Right lobe of liver (tissue), 6 donors: ENCODE measurements at regions not wholly inside any gene's neighbourhood (a gene's known extent, or its start where the extent isn't known, plus 50 kb on each side); places are given as distances from the start of the nearest gene placed in this dataset.

Source experiments
- ATAC-seq, 4 donors: fragments of 200-7000 bp; cut with Tn5 transposase; one replicate each; pipeline ENCODE4 v1.9.1; 2020; ENCODE audit warnings: mild to moderate bottlenecking in 4 of 4, moderate library complexity in 4 of 4
- DNase-seq, 3 donors: peaks; one replicate each; pipeline ENCODE4 v3.0.0-alpha.2; 2020
- H3K27ac ChIP-seq, 3 donors: fragments of 200-600 bp; one replicate each; pipeline ENCODE4 v1.8.0; 2022
- H3K27me3 ChIP-seq, 2 donors: fragments of 200-600 bp; one replicate each; pipeline ENCODE4 v1.8.0; 2022
- H3K36me3 ChIP-seq, 4 donors: fragments of 200-600 bp; sonication (generic) in 1 of 4; one replicate each; pipeline versions ENCODE4 v1.5.1 to v1.8.0; 2017 to 2022; ENCODE audit warnings: control low read depth in 1 of 4
- H3K4me1 ChIP-seq, 4 donors: fragments of 200-600 bp; sonication (generic) in 1 of 4; one replicate each; pipeline versions ENCODE4 v1.5.1 to v1.8.0; 2017 to 2022; ENCODE audit warnings: control low read depth in 1 of 4
- H3K4me3 ChIP-seq, 3 donors: fragments of 200-600 bp; one replicate each; pipeline ENCODE4 v1.8.0; 2022
- H3K9me3 ChIP-seq, 4 donors: fragments of 200-600 bp; sonication (generic) in 1 of 4; one replicate each; pipeline versions ENCODE4 v1.5.1 to v1.8.0; 2017 to 2022; ENCODE audit warnings: control low read depth in 1 of 4
- CTCF ChIP-seq, 4 donors: fragments of 200-600 bp in 3 of 4; fragments of 450-650 bp in 1 of 4; IDR thresholded peaks; one replicate each; pipeline versions ENCODE4 v1.5.1 to v1.8.0; 2016 to 2022; ENCODE audit warnings: antibody characterized with exemption in 4 of 4, mild to moderate bottlenecking in 2 of 4
- POLR2A ChIP-seq: fragments of 450-650 bp; IDR thresholded peaks from one replicate; pipeline ENCODE4 v1.6.1; 2017; ENCODE audit warnings: antibody characterized with exemption, mild to moderate bottlenecking
- WGBS: methylation state at CpG from one replicate; pipeline ENCODE4 v1.1.6; 2018; ENCODE audit warnings: low coverage, low lambda C conversion rate; ENCODE audit not compliant: insufficient coverage; ENCODE audit errors: missing lambda C conversion rate; 5-methylcytosine and 5-hydroxymethylcytosine counted together
- intact Hi-C, 2 donors: fragments of 100-400 bp; cut with DNase I; formaldehyde crosslinking; loops; one replicate each; pipeline versions ENCODE4 v1.11.2 to v1.14.1; 2022
- donor health status: DM: no; HTN: yes; CAD: no.
- donor health status: DM: no; HTN: no; CAD: no.
- donor health status: DM: no; HTN: no; CAD: no.
- donor health status: DM: no; HTN: yes; CAD: no.
- donor health status: DM: no; HTN: yes; CAD: no.

GRCh38 chr20:7770046-7770445 is 170.2 kb downstream of the HAO1 start:
- ATAC-seq = no peak
- Histone ChIP-seq H3K27ac (no peak overlapping the region), H3K9me3 (no peaks in the 10 kb centered on the region), H3K4me3 (no peak overlapping the region), H3K27me3 (no peaks in the 10 kb centered on the region), H3K36me3 (no peaks in the 10 kb centered on the region), H3K4me1 (no peaks in the 10 kb centered on the region)
- intact Hi-C loops = no loop called here
- TF ChIP-seq CTCF (IDR thresholded peaks at IDR 0.05) (no peak), POLR2A (no peak)
- no peak for DNase-seq
- WGBS = 65% methylated on average over 2 of the region's 2 CpGs

GRCh38 chr20:7770578-7770977 is 169.7 kb downstream of the HAO1 start:
- no peak for ATAC-seq
- DNase-seq = no peak
- Histone ChIP-seq H3K27me3 (no peaks in the 10 kb centered on the region), H3K9me3 (no peaks in the 10 kb centered on the region), H3K4me1 (no peaks in the 10 kb centered on the region), H3K27ac (no peak overlapping the region), H3K36me3 (no peaks in the 10 kb centered on the region), H3K4me3 (no peak overlapping the region)
- WGBS = 58% methylated on average over 2 of the region's 2 CpGs
- TF ChIP-seq CTCF (IDR thresholded peaks at IDR 0.05) (no peak), POLR2A (no peak)
- intact Hi-C loops = no loop called here

- WGBS = 69% methylated on average over 2 of the region's 2 CpGs
- Histone ChIP-seq H3K36me3 (no peaks in the 10 kb centered on the region), H3K9me3 (no peaks in the 10 kb centered on the region), H3K4me1 (no peaks in the 10 kb centered on the region), H3K27me3 (no peaks in the 10 kb centered on the region), H3K4me3 (no peak overlapping the region), H3K27ac (no peak overlapping the region)
- no peak for TF ChIP-seq POLR2A
- no peak for TF ChIP-seq CTCF (IDR thresholded peaks at IDR 0.05)
- DNase-seq (no peak), ATAC-seq (no peak)
- intact Hi-C loops = no loop called here
Observed at GRCh38 chr20:7772371-7772770, 167.9 kb downstream of the HAO1 start.

DNA sequence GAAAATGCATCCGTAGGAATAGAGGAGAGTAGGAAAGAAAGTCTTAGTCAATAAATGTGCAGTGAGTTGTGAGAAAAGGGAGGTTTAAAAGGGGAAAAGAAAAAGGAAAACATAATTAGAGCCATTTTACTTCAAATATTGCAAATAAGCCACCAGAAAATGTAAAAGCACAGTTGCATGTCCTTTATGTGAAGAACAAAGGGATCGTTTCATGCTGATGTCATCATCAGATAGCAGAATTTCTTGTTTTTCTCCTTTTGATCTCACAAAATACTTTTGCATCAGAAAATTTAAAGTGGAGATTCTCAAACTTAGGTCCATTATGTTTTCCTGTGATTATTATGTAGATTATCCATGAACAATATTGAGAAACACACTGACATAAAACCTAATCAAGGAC is 166.7 kb downstream of the HAO1 start:
- Histone ChIP-seq H3K4me3 (no peak overlapping the region), H3K36me3 (no peaks in the 10 kb centered on the region), H3K27ac (no peak overlapping the region), H3K27me3 (no peaks in the 10 kb centered on the region), H3K9me3 (no peaks in the 10 kb centered on the region), H3K4me1 (no peaks in the 10 kb centered on the region)
- no peak for ATAC-seq
- WGBS = 83% methylated on average over 2 of the region's 2 CpGs
- intact Hi-C loops = no loop called here
- DNase-seq = no peak
- TF ChIP-seq CTCF (IDR thresholded peaks at IDR 0.05) (no peak), POLR2A (no peak)

DNA sequence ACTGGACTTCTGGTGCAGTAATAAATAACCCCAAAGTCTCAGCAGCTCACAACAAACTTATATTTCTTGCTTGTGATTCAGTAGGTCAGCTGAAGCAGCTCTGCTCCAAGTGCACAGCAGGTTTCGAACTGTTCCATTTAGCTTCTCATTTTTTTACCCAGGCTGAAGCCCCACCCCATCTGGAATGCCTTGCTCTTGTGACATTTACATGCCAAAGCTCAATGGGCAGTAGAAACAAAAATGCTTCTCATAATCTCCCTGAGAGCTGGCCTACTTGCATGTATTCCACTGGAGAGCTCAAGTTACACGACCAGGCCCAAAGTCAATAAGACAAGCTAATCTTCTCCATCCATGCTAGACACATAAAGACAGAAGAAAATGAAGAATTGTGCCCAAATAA is 165.2 kb downstream of the HAO1 start:
- H3K9me3 ChIP-seq = no peaks in the 10 kb centered on the region
- intact Hi-C loops = no loop called here
- H3K27me3 ChIP-seq = no peaks in the 10 kb centered on the region
- TF ChIP-seq CTCF (IDR thresholded peaks at IDR 0.05) = no peak
- no peaks in the 10 kb centered on the region for H3K4me1 ChIP-seq
- DNase-seq = no peak
- H3K36me3 ChIP-seq = no peaks in the 10 kb centered on the region
- no peak for ATAC-seq
- no peak overlapping the region for H3K4me3 ChIP-seq
- no peak overlapping the region for H3K27ac ChIP-seq
- 64% methylated on average over 2 of the region's 2 CpGs for WGBS
